Motor neuron (in vitro differentiated cells): ENCODE measurements at regions not wholly inside any gene's neighbourhood (a gene's known extent, or its start where the extent isn't known, plus 50 kb on each side); places are given as distances from the start of the nearest gene placed in this dataset.
A peak's percentile ranks its signal among the peaks of the same experiment; 100 is the strongest.

Source experiments
- ATAC-seq, 8 experiments: fragments of 200-7000 bp; cut with Tn5 transposase; replicated peaks in 6 of 8; 2 replicates each; pipeline ENCODE4 v1.8.0; 2021; ENCODE audit warnings: mild to moderate bottlenecking in 8 of 8, moderate library complexity in 8 of 8
- H3K27ac ChIP-seq, 2 donors: fragments of 250-450 bp; sonication (Bioruptor Pico); 2 replicates each; pipeline ENCODE4 v1.9.0; 2021; ENCODE audit warnings: antibody characterized with exemption in 2 of 2, mild to moderate bottlenecking in 2 of 2, moderate library complexity in 1 of 2
- H3K4me1 ChIP-seq, 2 donors: fragments of 250-450 bp; sonication (Bioruptor Pico); replicated peaks in 1 of 2; 2 replicates each; pipeline ENCODE4 v1.6.1; 2021; ENCODE audit warnings: antibody characterized with exemption in 2 of 2, mild to moderate bottlenecking in 2 of 2, moderate library complexity in 1 of 2
- H3K4me3 ChIP-seq, 5 donors: fragments of 250-450 bp; sonication (Bioruptor Pico); 2 replicates each; pipeline ENCODE4 v1.9.0; 2021; ENCODE audit warnings: antibody characterized with exemption in 5 of 5, mild to moderate bottlenecking in 5 of 5, moderate library complexity in 4 of 5
- WGBS, 10 experiments: fragments of 450-650 bp; shearing (Covaris generic); methylation state at CpG; one replicate each; pipeline ENCODE4 v1.0.0; 2022; 5-methylcytosine and 5-hydroxymethylcytosine counted together
- in situ Hi-C, 9 experiments: fragments of 400-800 bp; cut with MboI; loops; one replicate each; pipeline ENCODE4 v1.15.0; 2021; ENCODE audit warnings: low sequenced_read_pairs in 9 of 9, low pct_unique_long_range_greater_than_20kb in 2 of 9; ENCODE audit not compliant: unreplicated experiment in 9 of 9

GRCh38 chr1:231108516-231109302, 53.1 kb upstream of the TRIM67 start:
- peaks cover 35 to 47% of the 10 kb centered on the region in 2 donors for H3K4me1 ChIP-seq
- in situ Hi-C loops: no loop called here
- peak overlapping the region in 1 of 2 donors; percentile 66 for H3K27ac ChIP-seq
- ATAC-seq: peak in 3 of 8 experiments; percentile 2 to 38 (median 30)
- no peak overlapping the region for H3K4me3 ChIP-seq
- WGBS, 10 experiments: 70 to 93% (median 82%) methylated on average over 2 to 7 of the region's 7 CpGs; no CpG with 5 or more reads in 2 of the 10 experiments

- peaks cover 35 to 47% of the 10 kb centered on the region in 2 donors for H3K4me1 ChIP-seq
- peak overlapping the region; percentile 38 to 66 for H3K27ac ChIP-seq
- in situ Hi-C loops: no loop called here
- no peak for ATAC-seq
- 52 to 96% (median 68%) methylated on average over 1 to 10 of the region's 12 CpGs; no CpG with 5 or more reads in 2 of the 10 experiments for WGBS, 10 experiments
- no peak overlapping the region for H3K4me3 ChIP-seq
These were observed 54.1 kb upstream of the TRIM67 start for GRCh38 chr1:231107600-231108326.

- peak in 1 of 8 experiments; percentile 6 for ATAC-seq
- Histone ChIP-seq H3K4me3 (no peak overlapping the region), H3K27ac (peak overlapping the region; percentile 38 to 66), H3K4me1 (peaks cover 35 to 47% of the 10 kb centered on the region in 2 donors)
- 52 to 93% (median 84%) methylated on average over 2 to 7 of the region's 8 CpGs; no CpG with 5 or more reads in 4 of the 10 experiments for WGBS, 10 experiments
- in situ Hi-C loops: no loop called here
These were observed 54.7 kb upstream of the TRIM67 start for GRCh38 chr1:231107151-231107550.

GRCh38 chr1:231106347-231106746, 55.5 kb upstream of the TRIM67 start:
- in situ Hi-C loops: no loop called here
- no peak overlapping the region for H3K4me3 ChIP-seq
- H3K4me1 ChIP-seq: peaks cover 35 to 47% of the 10 kb centered on the region in 2 donors
- WGBS, 10 experiments: 0 to 56% (median 48%) methylated on average over 1 to 5 of the region's 5 CpGs; no CpG with 5 or more reads in 2 of the 10 experiments
- ATAC-seq: peak in 7 of 8 experiments; percentile 73 to 96 (median 94)
- peak overlapping the region; percentile 38 to 66 for H3K27ac ChIP-seq

GRCh38 chr1:231104917-231105316, 56.9 kb upstream of the TRIM67 start:
- Histone ChIP-seq H3K4me1 (peaks cover 40 to 50% of the 10 kb centered on the region in 2 donors), H3K27ac (no peak overlapping the region), H3K4me3 (no peak overlapping the region)
- no peak for ATAC-seq
- WGBS, 10 experiments: 53 to 100% (median 83%) methylated on average over 1 to 2 of the region's 2 CpGs; no CpG with 5 or more reads in 4 of the 10 experiments
- in situ Hi-C loops: no loop called here

- ATAC-seq: peak in 1 of 8 experiments; percentile 48
- in situ Hi-C loops: no loop called here
- WGBS, 10 experiments: 0 to 80% (median 56%) methylated on average over 1 of the region's 1 CpG; no CpG with 5 or more reads in 1 of the 10 experiments
- H3K4me1 ChIP-seq: peaks cover 36 to 48% of the 10 kb centered on the region in 2 donors
- no peak overlapping the region for H3K27ac ChIP-seq
- H3K4me3 ChIP-seq: no peak overlapping the region
These were observed 57.9 kb upstream of the TRIM67 start for GRCh38 chr1:231103961-231104360.

- WGBS, 10 experiments: 12 to 100% (median 78%) methylated on average over 1 to 9 of the region's 9 CpGs
- ATAC-seq: no peak
- Histone ChIP-seq H3K27ac (no peak overlapping the region), H3K4me3 (no peak overlapping the region), H3K4me1 (peaks cover 9 to 10% of the 10 kb centered on the region in 2 donors)
- in situ Hi-C loops: no loop called here
These were observed 60.1 kb upstream of the FAM89A start for GRCh38 chr1:231099996-231100767.

GRCh38 chr1:231099311-231099710, 59.3 kb upstream of the FAM89A start:
- in situ Hi-C loops: no loop called here
- Histone ChIP-seq H3K27ac (no peak overlapping the region), H3K4me3 (no peak overlapping the region), H3K4me1 (peaks cover 14% of the 10 kb centered on the region in 2 donors)
- 0 to 100% (median 83%) methylated on average over 1 to 6 of the region's 6 CpGs; no CpG with 5 or more reads in 1 of the 10 experiments for WGBS, 10 experiments
- no peak for ATAC-seq

GRCh38 chr1:231095595-231095994, 55.5 kb upstream of the FAM89A start:
- Histone ChIP-seq H3K4me3 (no peak overlapping the region), H3K27ac (no peak overlapping the region), H3K4me1 (peaks cover 28 to 29% of the 10 kb centered on the region in 2 donors)
- ATAC-seq: no peak
- 39 to 100% (median 79%) methylated on average over 1 to 5 of the region's 5 CpGs; no CpG with 5 or more reads in 3 of the 10 experiments for WGBS, 10 experiments
- in situ Hi-C loops: no loop called here

- H3K27ac ChIP-seq: peak overlapping the region; percentile 5 to 65
- WGBS, 10 experiments: 43 to 100% (median 85%) methylated on average over 1 to 3 of the region's 3 CpGs; no CpG with 5 or more reads in 1 of the 10 experiments
- H3K4me1 ChIP-seq: peaks cover 20 to 21% of the 10 kb centered on the region in 2 donors
- ATAC-seq: no peak
- in situ Hi-C loops: no loop called here
- H3K4me3 ChIP-seq: no peak overlapping the region
These were observed 54.4 kb upstream of the FAM89A start for GRCh38 chr1:231094421-231094820.

GRCh38 chr1:231093156-231093922, 53.3 kb upstream of the FAM89A start:
- peaks cover 20% of the 10 kb centered on the region in 2 donors for H3K4me1 ChIP-seq
- peak; percentile 48 to 99 (median 97) for ATAC-seq
- in situ Hi-C loops: no loop called here
- 0 to 46% (median 14%) methylated on average over 1 to 11 of the region's 13 CpGs; no CpG with 5 or more reads in 3 of the 10 experiments for WGBS, 10 experiments
- H3K4me3 ChIP-seq: peak overlapping the region in 3 of 5 donors; percentile 0 to 12 (median 4)
- H3K27ac ChIP-seq: peak overlapping the region; percentile 65 to 73

- no peak overlapping the region for H3K4me3 ChIP-seq
- no peak for ATAC-seq
- no peak overlapping the region for H3K27ac ChIP-seq
- WGBS, 10 experiments: 13 to 93% (median 78%) methylated on average over 1 to 4 of the region's 5 CpGs; no CpG with 5 or more reads in 1 of the 10 experiments
- peaks cover 20% of the 10 kb centered on the region in 2 donors for H3K4me1 ChIP-seq
- in situ Hi-C loops: no loop called here
These were observed 52.3 kb upstream of the FAM89A start for GRCh38 chr1:231092380-231092779.
